GM12892 (cell line): ENCODE measurements at regions not wholly inside any gene's neighbourhood (a gene's known extent, or its start where the extent isn't known, plus 50 kb on each side); places are given as distances from the start of the nearest gene placed in this dataset.

Source experiments
- DNase-seq: peaks from one replicate; pipeline ENCODE4 v3.0.0; 2011; ENCODE audit not compliant: insufficient read length
- FAIRE-seq: peaks from 2 replicates; lab custom pipeline; 2011; peaks lifted over from hg19 to GRCh38; lab: Jason Lieb, UNC
- POLR2A ChIP-seq: IDR thresholded peaks from 2 replicates; pipeline ENCODE4 v1.6.1; 2011; ENCODE audit warnings: low read depth, low read length, control low read depth
- POLR2AphosphoS5 ChIP-seq: IDR thresholded peaks from 2 replicates; pipeline ENCODE4 v1.6.1; 2011; ENCODE audit warnings: low read depth, low read length, control low read depth
- TAF1 ChIP-seq: IDR thresholded peaks from 2 replicates; pipeline ENCODE4 v1.6.1; 2011; ENCODE audit warnings: low read depth, mild to moderate bottlenecking, control low read depth, low read length, borderline replicate concordance

DNA sequence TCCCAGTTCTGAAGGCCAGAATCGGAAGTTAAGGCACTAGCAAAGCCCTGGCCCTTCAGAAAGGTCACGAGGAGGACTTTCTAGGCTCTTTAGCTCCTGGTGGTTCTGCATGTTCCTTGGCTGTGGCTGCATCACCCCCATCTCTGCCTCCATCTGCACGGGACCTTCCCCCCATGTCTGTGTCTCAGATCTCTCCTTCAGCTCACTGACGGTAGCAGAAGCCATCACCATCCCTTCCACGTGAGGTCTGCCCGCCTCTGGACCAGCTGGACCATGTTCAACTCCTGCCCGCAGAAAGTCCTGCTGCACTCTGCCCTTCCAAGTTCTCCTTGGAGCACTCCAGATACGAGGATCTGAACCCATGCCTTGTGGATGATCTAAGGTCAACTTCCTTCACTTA lies 242.9 kb upstream of the IRX1 start:
- DNase-seq: no peak
- FAIRE-seq: no peak
- TF ChIP-seq TAF1: no peak
- TF ChIP-seq POLR2AphosphoS5: no peak
- no peak for TF ChIP-seq POLR2A

DNA sequence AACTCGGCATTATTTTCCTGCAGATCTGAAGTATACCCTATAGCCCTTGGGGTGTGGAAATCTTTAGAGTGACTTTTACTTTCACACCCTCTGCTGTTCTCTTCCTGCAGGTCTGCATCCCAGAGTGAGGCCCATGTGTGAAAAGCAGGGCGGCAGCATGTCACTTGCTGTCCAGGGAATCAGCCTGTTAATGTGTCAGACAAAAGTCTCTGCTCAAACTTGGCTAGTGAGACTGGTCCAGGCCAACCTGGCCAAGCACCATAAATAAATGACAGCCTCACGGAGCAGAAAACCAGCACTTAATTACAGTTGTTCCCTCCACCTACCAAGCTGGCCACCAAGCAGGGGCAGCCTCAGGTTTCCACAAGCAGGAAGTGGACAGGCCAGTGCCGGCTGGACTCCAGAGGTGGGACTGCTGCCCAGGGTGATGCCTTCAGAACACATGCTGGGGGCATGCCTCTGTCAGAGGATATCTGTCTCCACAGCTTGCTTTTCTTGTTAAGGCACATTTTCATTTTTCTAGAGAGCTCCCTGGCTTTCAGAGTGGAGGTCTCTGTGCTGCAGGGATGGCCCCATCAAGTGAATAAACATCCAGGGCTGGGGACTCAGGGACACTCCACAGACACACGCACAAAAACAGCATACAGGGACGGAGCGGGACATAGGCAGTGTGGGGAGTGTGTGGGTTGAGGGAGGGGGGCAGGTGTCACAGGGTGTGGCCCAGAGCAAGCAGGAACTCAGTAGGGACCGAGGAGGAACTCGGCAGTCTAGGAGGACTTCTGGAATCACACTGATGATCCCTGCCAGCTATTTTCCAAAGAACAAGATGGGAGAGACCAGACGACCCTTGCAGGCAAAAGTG lies 243.8 kb upstream of the IRX1 start:
- DNase-seq (no peak), FAIRE-seq (no peak)
- TF ChIP-seq POLR2AphosphoS5 (no peak), POLR2A (no peak), TAF1 (no peak)

DNA sequence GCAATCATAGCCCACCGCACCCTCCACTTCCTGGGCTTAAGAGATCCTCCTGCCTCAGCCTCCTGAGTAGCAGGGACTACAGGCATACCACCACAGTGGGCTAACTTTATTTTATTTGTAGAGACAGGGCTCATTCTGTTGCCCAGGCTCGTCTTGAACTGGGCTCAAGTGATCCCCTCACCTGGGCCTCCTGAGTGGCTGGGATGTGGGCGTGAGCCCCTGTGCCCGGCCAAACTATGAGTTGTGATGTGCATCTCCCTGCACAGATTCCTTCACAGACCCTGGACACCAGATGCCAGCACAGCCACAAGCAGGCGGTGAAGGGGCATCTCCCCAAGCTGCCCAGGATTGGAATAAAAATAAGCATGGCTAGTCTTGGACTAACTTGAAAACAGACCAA lies 244.9 kb upstream of the IRX1 start:
- DNase-seq: no peak
- TF ChIP-seq POLR2AphosphoS5 (no peak), POLR2A (no peak), TAF1 (no peak)
- no peak for FAIRE-seq

DNA sequence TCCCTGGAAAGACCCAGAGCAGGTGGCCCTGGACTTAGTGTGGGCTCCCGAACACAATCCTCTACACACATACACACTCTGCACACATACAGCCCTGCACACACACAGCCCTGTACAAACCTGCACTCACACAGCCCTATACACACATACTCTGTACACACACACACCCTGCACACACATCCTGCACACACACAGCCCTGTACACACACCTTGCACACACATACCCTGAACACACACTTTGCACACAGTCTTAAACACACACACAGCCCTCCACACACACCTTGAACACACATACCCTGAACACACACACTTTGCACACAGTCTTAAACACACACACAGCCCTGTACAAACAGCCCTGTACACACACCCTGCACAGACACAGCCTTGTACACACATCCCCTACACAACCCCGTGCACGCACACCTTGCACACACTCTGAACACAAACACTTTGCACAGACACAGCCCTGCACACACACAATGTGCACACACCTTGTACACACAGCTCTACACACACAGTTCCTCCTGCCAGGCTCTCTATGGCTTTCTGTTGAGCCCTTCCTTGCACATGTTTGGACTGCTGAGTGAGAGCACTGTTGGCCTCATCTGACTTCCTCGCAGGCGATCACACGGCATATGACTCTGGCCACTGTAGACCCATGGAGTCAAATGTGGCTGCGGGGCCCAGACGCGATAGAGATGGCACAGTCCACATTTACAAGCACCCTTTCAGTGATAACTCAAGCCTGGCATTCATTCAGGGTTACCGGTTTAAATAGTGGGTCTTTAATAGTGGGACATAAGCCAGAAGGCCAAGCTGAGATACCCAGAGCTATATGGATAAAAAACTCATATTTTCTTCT lies 245.7 kb upstream of the IRX1 start:
- FAIRE-seq: no peak
- no peak for TF ChIP-seq POLR2AphosphoS5
- TF ChIP-seq POLR2A: no peak
- TF ChIP-seq TAF1: no peak

DNA sequence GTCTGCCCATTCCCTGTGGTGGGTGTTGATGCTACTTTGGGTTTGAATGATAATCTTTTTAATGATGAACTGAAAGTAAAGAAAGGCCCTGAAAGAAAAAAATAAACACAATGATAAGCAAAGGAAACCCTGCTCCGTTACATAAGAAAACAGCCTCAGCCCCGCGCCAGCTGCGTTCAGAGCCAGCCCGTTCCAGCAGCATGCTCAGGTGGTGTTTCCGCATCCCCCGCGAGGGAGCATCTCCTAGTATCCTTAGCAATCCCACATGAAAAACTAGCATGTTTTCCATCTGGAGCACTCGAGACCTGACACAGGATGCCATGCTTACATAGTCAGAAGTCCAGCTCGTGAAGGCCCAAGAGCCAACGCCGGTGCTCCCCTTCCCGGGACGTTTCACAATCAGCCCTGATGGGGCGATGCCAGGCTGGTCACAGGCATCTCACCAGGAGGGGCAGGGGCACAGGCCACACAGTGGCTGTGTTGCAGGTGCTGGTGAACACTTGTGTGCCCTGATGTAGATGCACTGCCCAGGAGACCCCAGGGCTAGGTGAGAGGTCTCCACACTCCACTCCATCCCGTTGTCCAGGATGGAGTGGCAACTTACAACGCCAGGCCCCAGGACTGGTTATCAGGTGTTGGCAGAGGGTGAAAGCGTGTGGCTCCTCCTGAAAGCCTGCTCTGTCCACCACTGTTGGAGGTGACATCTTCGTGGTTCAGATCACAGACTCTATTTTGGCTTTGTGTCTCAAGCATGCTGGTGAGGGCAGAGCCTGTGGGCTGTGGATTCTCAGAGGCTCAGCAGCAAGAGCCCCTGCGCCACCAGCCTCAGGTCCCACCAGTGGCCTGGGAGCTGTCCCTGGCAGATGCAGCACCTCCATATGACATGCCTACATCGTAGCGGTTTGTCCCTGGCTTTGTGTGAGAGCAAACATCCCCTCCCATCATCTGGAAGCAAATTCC lies 246.8 kb upstream of the IRX1 start:
- FAIRE-seq (no peak), DNase-seq (no peak)
- TF ChIP-seq TAF1 (no peak), POLR2AphosphoS5 (no peak), POLR2A (no peak)

More for the DNA sequence above, 245.7 kb upstream of the IRX1 start:
- no peak for DNase-seq

DNA sequence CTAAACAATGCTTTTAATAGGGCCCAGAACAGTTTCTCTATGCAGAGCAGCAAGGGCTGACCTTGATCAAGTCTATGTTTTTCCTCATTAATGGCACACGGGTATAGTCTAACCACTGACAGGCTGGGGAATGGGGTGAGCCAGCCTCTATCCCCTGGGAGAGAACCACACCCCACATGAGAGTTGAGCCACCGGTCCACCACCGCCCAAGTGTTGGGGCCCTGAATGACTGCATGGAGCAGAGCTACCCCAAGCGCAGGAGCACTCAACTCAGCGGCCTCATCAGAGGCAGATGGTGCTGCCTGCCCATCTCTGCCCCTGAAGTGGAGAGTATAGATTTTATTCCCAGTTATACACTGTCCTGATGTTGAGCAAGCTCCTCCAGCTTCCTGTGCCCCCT lies 247.9 kb upstream of the IRX1 start:
- TF ChIP-seq TAF1 (no peak), POLR2A (no peak), POLR2AphosphoS5 (no peak)
- FAIRE-seq: no peak
- DNase-seq: no peak

DNA sequence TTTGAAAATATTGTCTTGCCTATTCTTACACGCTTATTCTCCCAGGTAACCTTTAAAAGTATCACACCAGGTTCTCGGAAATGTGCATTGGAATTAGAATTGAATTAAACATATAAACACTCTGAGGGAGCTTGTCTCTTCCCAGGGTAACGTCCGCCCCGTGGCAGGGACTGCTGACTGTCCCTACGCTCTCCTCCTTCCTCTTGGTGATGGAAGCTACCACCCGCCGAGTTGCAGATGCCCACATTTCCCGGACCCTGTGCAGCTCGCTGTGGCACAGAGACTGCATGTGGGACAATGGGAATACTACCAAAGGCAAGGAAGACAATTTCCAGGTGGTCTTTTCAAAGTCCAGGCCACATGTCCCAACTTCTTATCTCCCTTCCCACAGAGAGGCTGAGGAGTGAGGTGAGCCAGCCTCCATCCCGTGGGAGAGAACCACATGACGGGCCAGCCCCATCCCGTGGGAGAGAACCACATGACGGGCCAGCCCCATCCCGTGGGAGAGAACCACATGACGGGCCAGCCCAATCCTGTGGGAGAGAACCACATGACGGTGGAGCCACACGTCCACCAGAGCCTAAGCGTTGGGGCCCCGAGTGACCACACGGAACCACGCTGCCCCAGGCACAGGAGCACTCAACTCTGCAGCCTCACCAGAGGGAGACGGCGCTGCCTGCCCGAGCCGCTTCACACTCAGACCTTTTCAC lies 249.4 kb upstream of the IRX1 start:
- TF ChIP-seq POLR2AphosphoS5 (no peak), POLR2A (no peak), TAF1 (no peak)
- DNase-seq (no peak), FAIRE-seq (no peak)

DNA sequence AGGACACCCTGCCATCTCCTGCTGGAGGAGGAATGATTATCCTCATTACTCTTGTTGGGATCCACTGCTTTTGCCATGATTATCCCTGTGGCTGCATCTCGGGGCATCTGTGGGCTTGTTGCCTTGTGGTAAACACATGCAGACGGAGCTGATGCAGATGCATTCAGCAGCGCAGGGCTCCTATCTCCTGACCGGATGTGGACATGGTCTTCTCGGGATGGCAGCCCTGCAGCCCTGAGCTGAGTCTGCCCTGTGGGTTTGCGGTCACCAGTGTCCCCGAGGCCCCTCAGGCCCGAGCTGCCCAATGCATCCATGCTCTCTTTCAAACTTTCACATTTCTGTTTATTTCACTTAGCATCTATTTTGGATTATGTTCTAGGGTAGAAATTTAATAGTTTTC lies 250.4 kb upstream of the IRX1 start:
- FAIRE-seq: no peak
- TF ChIP-seq POLR2A (no peak), POLR2AphosphoS5 (no peak), TAF1 (no peak)
- DNase-seq: no peak

DNA sequence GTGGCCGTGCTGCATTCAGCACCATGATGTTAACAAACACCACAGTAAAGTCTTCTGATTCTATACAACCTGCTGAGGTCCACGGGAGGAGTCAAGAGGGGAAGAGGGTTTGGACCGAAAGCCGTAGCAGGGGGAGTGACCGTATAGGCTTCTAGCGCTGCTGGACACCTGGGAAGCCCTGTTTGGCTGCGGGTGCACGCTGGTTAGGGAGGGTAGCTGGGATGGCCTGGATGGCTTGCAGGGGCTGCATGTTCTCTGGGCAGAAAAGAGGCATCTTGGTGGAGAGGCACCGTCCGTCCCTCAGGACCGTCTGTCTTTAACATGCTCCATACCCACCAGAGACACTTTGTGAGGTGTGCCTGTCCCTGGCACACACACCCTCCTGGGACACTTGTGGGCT lies 251.0 kb upstream of the IRX1 start:
- TF ChIP-seq POLR2A (no peak), POLR2AphosphoS5 (no peak), TAF1 (no peak)
- FAIRE-seq (no peak), DNase-seq (no peak)

DNA sequence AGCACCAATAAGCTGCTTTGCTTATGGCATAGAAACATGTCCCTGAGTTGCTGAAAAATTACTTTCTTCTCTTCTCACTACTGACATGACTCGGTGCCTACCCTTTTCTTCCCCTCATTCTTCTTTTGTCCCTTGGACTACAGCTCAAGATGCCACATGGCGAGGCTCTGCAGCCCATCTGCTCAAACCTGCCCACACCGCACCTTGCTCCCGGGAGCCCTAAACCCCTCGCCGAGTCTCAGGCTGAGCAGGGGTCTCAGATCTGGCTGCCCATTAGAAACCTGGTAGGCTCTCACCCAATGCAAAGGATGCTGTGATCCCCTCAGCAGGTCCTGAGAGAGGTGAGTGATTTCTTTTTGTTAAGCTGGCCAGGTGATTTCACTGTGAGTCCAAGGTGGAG lies 251.7 kb upstream of the IRX1 start:
- DNase-seq (no peak), FAIRE-seq (no peak)
- TF ChIP-seq POLR2A (no peak), POLR2AphosphoS5 (no peak), TAF1 (no peak)
